ENCODE measurements at regions not wholly inside any gene's neighbourhood (a gene's known extent, or its start where the extent isn't known, plus 50 kb on each side); places are given as distances from the start of the nearest gene placed in this dataset.
"Not testable (repeated sequence)": the region's sequence is repeated elsewhere in the genome, so short reads cannot be mapped to it uniquely, and the experiment has no call there.

DNA sequence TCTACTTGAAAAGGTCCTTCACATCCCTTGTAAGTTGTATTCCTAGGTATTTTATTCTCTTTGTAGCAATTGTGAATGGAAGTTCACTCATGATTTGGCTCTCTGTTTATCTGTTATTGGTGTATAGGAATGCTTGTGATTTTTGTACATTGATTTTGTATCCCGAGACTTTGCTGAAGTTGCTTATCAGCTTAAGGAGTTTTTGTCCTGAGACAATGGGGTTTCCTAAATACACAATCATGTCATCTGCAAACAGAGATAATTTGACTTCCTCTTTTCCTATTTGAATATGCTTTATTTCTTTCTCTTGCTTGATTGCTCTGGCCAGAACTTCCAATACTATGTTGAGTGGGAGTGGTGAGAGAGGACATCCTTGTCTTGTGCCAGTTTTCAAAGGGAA lies 69.8 kb upstream of the MYRIP start:
- not testable (repeated sequence) for TF ChIP-seq POLR2AphosphoS5, POLR2A (IDR thresholded peaks at IDR 0.05)
- TF ChIP-seq, protein P1, sequence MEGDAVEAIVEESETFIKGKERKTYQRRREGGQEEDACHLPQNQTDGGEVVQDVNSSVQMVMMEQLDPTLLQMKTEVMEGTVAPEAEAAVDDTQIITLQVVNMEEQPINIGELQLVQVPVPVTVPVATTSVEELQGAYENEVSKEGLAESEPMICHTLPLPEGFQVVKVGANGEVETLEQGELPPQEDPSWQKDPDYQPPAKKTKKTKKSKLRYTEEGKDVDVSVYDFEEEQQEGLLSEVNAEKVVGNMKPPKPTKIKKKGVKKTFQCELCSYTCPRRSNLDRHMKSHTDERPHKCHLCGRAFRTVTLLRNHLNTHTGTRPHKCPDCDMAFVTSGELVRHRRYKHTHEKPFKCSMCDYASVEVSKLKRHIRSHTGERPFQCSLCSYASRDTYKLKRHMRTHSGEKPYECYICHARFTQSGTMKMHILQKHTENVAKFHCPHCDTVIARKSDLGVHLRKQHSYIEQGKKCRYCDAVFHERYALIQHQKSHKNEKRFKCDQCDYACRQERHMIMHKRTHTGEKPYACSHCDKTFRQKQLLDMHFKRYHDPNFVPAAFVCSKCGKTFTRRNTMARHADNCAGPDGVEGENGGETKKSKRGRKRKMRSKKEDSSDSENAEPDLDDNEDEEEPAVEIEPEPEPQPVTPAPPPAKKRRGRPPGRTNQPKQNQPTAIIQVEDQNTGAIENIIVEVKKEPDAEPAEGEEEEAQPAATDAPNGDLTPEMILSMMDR (IDR thresholded peaks at IDR 0.05 in 8 of 11, conservative IDR thresholded peaks at IDR 0.05 in 3 of 11) = not testable (repeated sequence)

Measured in spleen (tissue), 7 donors.